HG03060 (cell line): ENCODE measurements at regions not wholly inside any gene's neighbourhood (a gene's known extent, or its start where the extent isn't known, plus 50 kb on each side); places are given as distances from the start of the nearest gene placed in this dataset.

Source experiments
- ATAC-seq: cut with Tn5 transposase; IDR thresholded peaks from one replicate; pipeline ENCODE4 v1.9.1; 2021; ENCODE audit warnings: low read depth, moderate number of reproducible peaks; ENCODE audit not compliant: unreplicated experiment

DNA sequence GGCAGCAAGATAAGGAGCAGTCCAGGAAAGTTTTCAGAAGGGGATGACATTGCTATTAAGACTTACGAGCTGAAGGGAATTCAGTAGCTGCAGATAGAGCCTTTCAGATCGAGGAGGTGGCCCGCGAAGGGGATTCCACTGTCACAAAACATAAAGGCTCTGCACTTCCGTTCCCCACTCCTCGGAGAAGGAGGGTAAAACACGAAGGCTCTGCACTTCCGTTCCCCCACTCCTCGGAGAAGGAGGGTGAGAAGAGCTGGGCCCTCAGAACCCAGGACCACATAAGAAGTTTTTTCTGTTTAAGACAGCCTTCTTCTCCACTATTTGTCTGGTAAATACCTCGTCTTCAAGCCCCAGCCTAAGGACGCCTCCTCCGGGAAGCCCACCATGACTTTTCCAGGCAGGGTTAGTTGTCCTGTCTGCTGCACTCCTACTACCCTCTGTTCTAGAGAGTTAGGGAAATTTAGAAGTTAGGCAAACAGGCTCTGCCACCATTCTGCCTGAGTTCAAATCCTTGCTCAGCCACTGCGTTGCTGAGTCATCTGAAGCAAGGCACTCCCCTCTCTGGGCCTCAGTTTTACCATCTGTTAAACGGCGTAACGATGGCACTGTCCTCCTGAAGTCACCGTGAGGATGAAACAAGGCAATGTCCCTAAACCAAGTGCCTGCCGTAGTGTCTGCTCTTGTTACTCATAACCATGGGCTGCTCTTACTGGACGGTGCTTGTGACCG lies 134.1 kb upstream of the HES1 start:
- ATAC-seq: no peak

GRCh38 chr3:194003114-194004057 lies 132.6 kb upstream of the HES1 start:
- ATAC-seq: peak; percentile 31

DNA sequence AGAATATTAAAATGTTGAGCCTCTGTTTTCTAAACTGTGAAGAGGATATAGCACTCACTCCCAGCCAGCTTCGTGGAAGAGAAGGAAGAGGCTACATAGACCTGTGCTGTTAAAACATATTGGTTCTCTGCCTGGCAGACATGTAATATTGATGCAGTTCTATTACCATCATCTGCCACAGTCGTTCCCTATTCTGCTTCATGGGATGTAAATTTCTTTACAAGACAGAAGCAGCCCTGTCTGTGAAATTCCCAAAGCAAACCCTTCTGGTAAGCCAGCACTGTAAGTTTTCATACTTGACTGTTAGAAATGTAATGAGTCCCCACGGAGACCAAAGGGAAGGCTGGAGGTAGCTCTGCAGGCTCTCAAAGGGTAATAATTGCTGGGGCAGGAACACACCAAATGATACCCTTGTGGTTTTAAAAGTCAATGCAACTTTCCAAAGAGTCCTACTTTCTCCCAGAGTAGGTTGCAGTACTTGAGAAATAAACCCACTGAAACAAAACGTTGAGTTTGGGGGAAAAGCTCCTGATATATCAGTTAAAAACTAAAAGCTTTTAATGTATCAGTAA lies 129.9 kb upstream of the HES1 start:
- no peak for ATAC-seq

DNA sequence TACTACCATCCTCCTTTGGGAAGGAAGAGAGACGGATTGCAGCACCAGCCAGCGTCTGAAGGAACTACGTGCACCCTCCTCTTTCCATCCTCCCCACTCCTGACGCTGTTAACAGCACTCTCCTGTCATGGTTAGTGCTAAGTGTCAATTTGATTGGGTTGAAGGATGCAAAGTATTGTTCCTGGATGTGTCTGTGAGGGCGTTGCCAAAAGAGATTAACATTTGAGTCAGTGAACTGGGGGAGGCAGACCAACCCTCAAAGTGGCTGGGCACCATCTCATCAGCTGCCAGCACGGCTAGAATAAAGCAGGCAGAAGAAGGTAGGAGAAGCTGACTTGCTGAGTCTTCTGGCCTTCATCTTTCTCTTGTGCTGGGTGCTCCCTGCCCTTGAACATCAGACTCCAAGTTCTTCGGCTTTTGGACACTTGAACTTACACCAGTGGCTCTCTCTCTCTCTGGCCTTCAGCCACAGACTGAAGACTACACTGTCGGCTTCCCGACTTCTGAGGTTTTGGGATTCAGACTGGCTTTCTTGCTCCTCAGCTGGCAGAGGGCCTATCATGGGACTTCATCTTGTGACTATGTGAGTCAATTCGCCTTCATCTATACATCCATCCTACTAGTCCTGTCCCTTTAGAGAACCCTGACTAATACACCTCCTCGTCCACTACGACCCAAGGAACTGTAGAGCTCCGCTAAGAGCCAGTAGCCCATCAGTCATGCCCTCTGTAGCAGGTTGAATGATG lies 128.2 kb upstream of the HES1 start:
- no peak for ATAC-seq

- no peak for ATAC-seq
Observed at GRCh38 chr3:194009019-194009418, 126.9 kb upstream of the HES1 start.

GRCh38 chr3:194009892-194010533 lies 125.9 kb upstream of the HES1 start:
- ATAC-seq: no peak

DNA sequence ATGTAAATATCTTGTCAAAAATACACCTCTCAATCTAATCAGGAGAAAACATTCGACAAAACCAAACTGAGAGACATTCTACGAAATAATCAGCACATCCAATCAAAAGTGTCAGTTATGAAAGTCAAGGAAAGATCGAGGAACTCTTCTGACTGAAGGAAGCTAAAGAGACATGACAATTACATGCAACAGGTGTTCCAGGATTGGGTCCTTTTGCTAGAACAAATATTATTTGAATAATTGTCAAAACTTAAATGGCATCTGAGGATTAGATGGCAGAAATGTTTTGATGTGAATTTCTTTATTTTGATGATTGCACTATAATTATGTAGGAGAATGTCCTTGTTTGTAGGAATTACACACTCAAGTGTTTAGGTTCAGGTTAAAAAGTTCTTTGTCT lies 124.1 kb upstream of the HES1 start:
- no peak for ATAC-seq

GRCh38 chr3:194013928-194014327 lies 122.0 kb upstream of the HES1 start:
- ATAC-seq: no peak

DNA sequence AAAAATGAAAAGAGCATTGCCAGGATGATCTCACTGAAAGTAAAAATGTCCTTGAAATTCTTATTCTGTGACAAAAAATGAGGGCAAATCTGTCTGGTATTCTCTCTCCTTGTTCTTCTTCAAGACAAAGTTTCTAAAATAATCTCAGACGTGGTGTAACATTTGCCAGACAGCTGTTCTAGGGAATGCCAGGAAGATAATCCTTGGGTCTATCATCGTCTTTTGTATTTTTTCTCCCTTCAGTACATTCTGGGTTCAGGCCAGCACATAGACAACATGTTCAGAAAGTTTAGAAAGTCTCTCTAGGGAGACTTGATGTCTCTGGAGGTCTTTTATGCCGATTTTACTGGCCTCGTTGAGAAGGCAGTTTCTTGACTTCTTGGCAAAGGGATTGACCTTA lies 121.2 kb upstream of the HES1 start:
- no peak for ATAC-seq

- ATAC-seq: no peak
Observed at GRCh38 chr3:194019398-194020165, 116.4 kb upstream of the HES1 start.

GRCh38 chr3:194022052-194022451 lies 113.9 kb upstream of the HES1 start:
- no peak for ATAC-seq

- no peak for ATAC-seq
Observed at GRCh38 chr3:194022816-194023215, 113.1 kb upstream of the HES1 start.

DNA sequence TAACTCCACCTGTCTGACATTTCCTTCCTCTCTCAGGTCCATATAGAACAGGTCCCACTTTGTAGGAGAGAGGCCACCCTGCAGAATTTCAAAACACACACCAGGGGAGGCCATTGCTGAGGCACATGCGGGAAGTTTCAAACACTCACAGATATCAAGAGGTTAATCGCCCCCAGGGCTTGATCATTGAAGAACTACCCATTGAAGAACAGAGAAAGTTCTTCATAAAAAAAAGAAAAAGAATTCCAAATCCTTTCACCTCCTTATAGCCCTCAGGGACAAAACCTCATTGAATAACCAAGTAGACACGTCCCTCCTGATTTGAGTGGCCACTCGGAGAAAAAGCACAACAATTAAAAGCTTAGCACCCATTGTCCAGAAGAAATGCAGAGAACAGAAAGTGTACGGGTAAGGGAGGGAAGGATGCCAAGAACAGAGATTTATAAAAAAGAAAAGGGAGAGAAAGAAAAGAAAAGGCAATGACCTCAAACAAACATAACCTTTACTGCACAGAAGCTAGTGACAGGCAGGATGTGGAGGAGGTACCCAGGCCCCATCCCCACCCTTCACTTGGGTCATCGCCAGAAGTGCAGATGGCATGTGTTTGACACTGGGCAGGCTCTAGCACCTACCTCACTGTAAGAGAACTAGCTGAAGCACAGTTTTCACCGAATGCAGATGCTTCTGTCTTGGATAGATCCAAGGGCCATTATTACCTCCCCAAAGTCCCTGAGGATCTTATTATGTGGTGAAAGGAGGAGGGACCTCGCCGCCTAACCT lies 112.3 kb upstream of the HES1 start:
- no peak for ATAC-seq

DNA sequence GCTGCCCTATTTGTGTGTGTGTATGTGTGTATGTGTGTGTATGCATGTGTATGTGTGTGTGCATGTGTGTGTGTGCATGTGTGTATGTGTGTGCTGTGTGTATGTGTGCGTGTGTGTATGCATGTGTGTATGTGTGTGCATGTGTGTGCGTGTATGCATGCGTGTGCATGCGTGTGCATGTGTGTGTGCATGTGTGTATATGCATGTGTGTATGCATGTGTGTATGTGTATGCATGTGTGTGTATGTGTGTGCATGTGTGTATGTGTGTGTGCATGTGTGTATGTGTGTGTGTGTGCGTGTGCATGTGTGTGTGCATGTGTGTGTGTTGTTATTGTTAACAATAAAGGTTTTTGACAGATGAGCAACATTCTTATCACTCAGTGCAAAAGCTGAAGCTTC lies 110.8 kb upstream of the HES1 start:
- no peak for ATAC-seq

GRCh38 chr3:194025951-194026350 lies 110.0 kb upstream of the HES1 start:
- no peak for ATAC-seq

DNA sequence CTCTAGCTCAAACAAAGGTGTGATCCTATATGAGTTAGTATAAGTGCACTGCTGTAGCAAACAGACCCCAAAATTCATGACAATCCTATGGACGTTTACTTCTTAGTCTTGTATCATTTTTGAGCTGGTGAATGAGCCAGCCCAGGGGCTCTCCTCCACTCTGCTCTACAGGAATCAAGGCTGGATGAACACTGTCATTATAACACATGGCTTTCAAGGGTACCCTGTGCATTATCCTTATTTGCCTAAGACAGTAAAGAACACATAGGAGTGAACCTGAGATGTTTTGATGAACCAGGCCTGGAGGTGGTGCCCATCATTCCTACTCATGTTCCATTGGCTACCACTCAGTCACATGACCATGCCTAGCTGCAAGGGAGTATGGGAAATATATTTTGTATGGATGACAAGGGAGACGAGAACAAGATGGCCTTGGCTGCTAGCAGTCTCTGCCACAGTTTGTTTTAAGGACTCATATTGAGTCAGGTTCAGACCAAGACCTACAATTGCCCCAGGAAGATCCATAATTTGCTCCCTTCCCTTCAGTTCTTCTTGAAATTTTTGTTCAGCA lies 107.4 kb upstream of the HES1 start:
- ATAC-seq: no peak

DNA sequence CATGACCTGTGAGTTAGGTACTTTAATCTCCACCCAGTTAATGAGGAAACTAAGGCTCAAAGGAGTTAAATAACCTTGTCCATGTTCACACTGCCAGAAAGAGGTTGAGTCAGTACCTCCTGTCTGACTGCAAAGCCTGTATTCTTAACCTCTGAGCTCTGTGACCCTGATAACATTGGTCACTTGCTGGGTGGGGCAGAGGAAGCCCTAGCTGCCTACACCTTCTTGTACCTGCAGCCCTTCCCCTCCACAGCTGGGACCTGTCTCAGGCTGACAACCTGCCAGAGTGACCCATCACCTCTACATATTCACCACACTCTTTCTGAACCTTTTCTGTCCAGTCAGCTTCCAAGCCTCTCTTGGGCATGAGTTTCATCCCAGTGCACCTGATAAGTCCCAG lies 106.1 kb upstream of the HES1 start:
- no peak for ATAC-seq

DNA sequence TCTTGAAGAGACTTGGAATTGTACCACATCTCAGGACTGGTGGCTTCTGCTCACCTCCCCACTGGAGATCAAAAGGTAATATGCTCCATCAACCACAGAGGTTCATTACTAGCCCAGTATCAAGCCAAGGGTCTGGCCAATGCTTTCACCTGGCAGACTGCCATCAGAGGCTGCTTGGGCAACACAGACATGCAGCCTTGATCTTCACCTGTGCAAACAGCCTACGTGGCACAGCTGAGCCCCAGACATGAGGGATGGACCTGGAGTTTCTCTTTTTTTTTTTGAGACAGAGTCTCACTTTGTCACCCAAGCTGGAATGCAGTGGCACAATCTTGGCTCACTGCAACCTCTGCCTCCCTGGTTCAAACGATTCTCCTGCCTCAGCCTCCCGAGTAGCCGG lies 105.6 kb upstream of the HES1 start:
- no peak for ATAC-seq
